HuH-7 (cell line): ENCODE measurements at regions not wholly inside any gene's neighbourhood (a gene's known extent, or its start where the extent isn't known, plus 50 kb on each side); places are given as distances from the start of the nearest gene placed in this dataset.

ENCODE experiments used
- DNase-seq: peaks from one replicate; pipeline ENCODE4 v3.0.0; 2011; ENCODE audit warnings: low spot score

DNA sequence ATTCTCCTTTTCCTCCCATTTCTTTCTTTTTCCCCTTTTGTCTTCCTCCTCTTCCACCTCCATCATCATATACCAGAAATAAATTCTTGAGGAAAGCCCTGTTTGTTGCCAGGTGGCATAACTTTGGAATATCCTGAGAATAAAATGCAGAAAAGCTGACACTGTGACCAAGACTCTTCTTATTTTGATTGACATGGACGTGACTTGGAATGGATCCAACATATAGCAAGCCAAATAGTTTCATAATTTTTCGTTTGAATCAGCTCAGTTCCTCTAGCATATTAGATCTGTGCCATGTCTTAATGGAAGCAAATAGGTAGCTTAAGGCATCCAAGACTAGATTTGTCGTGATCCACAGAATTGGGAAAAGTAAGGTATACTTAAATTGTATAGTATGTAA is 354.7 kb upstream of the FIGN start:
- no peak for DNase-seq

DNA sequence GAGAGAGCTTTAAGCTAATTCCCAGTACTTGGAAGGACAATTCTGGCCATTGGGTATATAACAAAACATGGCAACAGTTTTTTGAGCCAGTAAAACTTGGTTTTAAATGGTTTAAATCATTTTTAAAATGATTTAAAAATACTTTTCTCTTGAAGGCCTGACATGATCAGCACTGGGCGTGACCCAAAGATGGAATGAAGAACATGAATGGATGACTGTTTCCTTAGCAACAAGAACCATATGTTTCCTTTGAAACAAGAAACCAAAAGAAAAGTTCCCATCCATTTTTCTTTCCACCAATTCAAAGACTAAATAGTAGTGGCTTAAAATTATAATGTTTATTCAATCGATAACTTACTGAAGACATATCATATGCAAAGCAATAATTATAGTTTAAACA is 348.3 kb upstream of the FIGN start:
- no peak for DNase-seq

DNA sequence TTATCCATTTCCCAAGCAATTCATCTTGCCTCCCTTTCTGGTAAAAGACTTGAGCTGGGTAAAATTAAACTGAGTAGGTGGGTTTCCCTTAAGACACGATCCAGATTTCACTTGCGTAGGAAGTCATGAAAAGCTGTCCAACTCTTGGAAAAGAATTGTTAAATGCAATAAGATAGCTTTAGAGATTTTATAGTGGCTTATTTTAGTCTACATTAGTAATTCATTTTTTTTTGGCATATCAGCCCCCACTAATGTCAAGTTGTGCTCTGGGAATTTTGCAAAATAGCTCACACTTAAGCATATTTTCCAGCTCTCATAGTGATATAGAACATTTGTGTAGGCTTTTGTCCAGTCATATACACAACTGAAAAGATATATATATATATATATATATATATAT is 344.7 kb upstream of the FIGN start:
- no peak for DNase-seq

DNA sequence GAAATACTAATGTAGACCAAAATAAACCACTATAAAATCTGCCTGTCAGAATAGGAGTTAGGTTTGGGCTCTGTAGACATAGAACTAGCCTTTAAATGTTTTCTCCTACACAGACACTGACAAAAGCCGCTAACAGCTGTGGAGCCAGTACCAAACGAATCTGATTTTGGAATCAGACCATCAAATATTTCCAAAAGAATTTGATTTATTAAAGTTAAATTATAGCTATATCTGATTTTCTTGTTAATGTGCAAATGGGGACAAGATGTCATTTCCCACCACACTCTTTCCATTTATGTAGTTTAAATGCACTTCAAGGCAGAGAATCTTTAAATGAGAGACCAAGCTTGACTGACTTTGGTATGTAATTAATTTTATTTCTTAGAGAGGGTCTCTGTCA is 343.4 kb upstream of the FIGN start:
- no peak for DNase-seq

DNA sequence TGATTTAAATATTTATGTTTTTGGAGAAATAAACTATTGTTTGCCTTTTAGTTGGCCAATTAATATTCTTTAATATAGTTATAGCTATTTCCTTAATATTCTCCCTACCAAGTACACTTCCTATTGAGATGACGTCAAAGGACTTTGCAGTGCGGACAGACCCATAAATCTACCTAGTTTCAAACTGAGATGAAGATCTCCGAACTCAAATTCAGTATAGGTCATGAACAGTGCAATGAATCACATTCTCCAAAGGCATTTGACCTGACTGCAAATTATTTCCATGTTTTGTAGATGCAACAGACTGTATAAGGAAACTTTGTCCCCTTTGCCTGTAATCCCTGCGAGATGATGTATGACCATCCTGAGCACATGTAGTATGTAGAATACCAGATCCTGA is 342.6 kb upstream of the FIGN start:
- DNase-seq, result no peak

DNA sequence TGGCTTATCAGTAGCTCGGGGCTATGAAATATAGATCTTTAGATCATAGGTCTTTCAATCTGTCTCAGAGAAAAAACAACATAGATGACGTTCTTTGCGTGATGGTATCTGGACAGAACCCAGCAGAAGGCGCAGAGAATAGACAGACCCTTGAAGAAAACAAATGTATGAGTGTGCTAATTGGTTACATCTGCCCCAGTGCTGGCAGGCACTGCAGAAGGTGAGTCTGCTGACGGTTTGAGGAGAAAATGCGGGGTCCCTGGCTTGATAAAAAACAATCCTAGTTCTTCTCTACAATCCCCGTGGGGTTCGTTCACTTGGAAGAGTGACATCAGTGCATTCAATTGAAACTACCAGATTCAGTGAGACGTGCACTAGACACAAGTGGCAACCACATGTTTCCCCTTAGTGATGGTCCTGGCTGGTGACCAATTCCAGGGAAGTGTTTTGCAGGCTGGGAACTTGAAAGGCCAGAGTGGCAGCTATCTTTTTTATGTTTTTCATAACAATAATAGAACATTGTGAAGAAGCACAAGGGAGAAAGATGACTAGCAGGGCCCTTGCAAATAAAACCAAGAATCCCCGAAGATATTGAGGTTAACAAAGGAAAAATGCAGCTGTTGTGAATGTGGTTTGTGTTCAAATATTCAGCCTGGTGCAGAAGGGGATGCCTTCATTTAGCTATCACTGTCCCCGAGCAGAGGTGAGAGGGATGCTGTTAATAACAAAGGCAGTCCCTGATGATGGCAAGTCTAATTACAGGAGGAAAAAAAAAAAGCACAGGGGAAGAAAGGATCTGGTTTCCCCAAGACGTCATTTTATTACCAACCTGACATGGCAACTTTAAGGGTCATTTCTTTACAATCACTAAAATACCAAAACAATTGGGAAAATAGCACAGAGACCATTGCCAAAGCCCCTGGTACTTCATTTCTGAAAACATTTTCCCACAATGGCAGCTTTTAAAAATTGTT is 337.6 kb upstream of the FIGN start:
- no peak for DNase-seq

DNA sequence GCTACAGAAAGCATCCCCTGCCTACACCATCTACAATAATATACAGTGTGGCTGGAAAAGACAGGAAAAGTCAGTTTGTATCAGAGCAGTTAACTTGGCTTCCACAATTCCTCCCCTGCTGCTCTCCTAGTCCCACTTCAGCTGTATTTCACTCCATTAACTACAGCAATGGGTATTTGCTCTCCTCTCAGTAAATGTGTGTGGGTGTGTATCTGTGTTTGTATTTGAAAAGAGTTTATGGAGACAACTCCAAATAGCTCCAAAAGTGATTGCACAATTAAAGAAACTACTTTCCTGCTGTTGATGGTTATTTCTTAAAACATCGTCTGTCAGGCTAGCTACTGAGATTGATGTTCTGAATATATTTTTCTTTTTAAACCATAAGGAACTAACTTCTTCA is 333.7 kb upstream of the FIGN start:
- DNase-seq, result no peak

DNA sequence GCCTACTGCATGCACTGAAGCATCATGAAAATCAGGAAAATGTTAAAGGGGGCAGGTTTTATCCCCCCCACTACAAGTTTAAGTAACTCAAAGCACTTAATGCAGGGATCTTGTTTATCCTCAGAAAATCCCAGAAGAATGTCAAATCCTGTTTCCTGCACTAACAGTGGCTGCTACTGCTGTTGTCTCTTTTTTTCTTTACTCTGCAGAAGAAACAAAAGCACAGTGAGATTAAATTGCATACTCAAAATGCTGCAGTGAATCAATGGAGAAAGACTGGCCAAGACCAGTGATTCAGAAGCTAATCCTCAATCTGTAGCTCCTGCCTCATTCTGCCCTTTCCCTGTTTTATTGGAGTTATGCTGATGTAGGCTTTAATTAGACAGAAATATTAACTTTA is 332.3 kb upstream of the FIGN start:
- no peak for DNase-seq

DNA sequence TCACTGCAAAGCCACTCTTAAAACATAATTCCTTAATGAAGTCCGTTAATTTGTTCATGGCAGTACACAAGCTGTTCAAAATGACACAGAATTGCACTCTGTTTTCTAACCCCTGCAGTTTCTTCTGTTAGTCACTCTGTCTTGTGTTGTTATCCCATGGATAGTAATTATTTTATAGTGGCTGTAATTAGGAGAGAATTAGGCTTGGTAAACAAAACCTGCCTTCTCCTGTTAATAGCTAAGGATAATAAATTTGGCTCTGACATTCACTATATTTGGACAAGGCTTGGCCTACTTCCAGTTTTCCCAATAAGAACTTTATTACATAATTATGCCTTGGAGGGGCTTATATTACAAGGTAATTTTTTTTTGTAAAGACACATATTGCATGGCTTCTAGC is 330.3 kb upstream of the FIGN start:
- DNase-seq, result no peak

DNA sequence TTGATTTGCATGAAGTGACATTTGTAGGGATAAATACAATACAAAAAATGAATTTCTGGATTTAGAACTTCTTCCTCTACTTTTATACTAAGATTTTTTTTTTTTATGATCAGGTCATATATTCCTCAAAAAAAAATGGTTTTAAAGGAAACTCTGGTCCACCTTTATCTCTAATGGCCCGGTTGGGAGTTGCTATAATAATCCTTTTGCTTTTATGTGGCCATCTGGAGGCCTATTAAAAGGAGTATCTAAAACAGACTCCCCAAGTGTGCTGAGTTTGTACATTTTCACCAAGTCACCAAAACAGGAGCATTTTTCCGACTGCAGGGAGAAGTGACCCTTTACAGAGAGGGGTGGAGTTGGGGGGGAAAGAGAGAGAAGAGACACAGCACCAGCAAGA is 329.2 kb upstream of the FIGN start:
- DNase-seq, result no peak

DNA sequence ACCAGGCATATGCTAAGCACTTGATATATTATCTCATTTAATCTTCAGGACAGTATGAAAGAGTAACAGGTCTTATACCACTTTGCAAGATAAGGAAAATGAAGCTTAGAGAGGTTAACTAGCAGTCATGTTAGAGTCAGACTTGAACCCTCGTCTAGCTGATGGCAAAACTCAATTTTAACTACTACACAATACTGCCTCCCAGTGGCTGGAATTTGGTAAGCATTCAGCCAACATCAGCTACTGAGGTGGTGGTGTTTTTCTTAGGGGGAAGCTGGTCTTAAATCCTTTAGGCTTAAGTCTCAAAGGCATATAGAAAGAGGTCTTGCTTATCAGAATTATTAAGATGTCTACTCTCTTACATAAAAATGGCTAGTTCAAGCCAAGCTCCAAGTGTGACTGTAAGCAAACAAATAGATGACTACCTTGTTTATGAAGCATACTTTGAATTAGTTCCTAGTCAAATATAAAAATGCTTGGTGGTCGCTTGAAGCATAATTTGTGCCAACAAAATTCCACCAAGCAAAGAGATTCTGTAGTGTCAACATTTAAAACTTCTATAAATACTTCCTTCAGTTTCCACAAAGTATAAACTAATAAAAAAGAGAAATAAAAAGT is 325.4 kb upstream of the FIGN start:
- peak; percentile 32 for DNase-seq

DNA sequence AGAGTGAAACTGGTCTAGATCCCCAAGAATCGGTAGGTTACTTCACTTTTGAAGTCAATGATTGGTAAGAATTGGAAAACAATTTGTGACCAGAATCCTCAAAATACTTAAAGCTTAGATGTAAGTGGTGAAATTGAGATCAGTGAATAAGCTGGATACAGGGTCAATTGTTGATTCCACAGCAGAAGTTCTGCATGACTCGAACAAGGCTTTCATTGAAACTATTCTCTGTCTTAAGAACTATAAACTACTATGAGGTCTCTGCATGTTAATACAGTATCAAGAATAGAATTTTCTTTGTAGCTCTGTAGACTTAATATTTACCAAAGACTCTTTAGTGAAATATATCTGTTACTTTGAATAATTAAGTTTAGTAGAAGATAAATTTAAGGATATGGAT is 324.2 kb upstream of the FIGN start:
- DNase-seq, result no peak

DNA sequence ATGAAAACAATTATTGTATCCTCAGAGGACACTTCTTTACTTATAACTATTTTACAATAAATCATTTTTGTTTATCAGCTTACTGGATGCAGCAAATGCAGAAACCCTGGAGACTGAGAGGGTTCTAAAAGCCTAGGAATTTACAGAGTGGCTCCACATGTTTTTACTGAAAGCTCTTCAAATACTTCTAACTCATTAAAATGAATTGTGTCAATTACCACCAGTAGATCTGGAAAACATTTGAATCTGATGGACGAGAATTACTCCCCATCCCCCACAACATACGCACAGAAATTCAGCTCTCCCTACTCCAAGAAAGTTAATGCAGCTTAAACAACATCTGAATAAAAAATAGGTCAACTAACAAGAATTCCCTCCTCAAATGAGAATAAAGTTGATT is 319.8 kb upstream of the FIGN start:
- no peak for DNase-seq

DNA sequence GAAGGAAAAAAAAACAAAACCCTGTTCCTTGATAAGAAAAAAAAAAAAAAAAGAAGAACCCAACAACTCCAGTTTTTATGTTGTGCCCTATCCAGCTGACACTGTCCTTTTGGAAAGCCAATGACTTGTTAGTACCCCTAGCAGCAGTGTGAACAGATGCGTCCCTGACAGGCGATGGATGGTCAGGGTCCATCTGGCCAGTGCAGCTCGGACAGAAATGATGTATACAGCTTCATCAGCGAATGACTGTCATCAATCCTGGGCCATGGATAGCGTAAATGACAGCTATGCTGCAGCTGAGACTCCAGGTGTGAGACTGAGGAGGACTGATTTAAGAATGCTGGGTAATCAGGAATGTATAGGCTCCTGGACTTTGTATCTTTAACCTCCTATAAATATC is 318.8 kb upstream of the FIGN start:
- no peak for DNase-seq

DNA sequence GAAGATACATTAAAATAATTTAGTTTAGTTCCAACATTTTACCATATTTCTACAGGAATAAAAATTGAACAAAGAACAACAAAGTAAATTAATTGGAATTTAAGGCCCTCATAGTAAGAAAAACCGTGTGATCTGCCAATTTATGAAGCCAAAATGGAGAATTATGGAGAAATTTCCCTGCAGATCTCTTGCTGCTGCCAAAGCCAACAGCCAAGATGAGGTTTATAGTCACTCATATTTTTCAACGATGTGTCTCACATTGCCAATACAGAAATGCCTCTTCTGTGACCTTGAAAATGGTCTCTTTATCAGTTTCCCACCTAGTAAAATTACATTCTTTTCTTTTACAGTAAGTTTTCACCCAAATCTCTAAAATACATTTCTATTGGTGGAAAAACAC is 317.2 kb upstream of the FIGN start:
- no peak for DNase-seq

DNA sequence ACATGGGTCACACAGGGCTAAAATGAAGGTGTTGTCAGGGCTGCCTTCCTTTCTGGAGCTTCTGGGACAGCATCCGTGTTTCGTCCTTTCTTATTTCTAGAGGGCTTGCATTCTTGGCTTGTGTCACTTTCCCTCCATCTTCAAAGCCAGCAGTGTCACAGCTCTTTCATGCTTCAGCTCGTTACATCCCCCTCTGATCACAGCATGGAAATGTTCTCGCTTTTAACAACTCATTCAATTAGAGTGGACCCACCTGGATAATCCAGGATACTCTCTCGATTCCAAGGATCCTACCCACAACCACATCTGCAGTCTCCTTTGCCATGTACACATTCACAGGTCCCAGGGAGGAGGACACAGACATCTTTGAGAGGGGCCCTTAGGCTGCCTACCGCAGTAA is 316.2 kb upstream of the FIGN start:
- no peak for DNase-seq

DNA sequence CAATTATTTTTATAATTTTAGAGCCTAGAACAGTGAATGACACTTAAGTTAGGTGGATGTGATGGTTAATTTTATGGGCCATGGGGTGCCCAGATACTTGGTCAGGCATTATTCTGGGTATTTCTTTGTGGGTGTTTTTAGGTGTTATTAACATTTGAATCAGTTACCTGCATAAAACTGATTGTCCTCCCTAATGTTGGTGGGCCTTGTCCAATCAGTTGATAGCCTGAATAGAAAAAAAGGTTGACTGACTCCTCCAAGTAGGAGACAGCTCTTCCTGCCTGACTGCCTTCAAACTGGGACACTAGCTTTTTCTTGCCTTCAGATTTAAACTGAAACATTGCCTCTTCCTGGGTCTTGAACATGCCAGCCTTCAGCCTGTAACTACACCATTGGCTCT is 312.9 kb upstream of the FIGN start:
- DNase-seq, result no peak

DNA sequence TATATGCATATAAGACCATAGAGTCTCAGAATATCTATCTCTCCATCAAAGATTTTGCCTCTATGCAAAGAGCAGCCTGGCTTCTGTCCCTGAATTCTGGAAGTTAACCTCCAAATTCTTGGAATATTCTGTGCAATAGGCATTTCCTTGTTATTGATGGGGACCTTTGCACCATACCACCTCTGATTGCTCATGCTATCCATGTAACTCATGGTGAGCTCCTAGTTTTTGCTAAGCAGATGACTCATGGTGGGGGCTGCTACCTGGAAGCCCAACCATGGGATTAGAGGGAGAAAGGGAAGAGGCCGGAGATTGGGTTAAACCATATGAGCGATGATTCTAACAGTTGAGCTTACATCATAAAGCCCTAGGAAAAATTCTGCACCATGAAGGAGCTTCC is 310.2 kb upstream of the FIGN start:
- no peak for DNase-seq

DNA sequence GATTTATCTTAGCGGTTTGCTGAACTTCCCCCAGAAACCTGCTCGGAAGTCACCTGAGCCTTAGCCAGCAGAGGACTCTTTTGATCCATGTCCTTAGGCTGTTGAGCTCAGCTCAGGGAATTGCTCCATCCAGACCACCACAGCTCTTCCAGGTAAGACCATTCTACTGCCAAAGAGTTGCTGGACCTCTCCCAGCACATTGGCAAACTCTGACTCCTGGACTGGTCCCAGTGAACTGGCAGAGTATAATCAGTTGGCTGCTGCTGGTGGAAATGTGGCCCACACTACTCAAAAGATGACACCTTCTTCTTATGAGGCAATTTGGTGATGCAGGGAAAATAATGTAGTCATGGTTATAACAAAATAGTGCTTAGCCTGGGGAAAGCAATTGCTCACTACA is 308.8 kb upstream of the FIGN start:
- DNase-seq, result no peak

DNA sequence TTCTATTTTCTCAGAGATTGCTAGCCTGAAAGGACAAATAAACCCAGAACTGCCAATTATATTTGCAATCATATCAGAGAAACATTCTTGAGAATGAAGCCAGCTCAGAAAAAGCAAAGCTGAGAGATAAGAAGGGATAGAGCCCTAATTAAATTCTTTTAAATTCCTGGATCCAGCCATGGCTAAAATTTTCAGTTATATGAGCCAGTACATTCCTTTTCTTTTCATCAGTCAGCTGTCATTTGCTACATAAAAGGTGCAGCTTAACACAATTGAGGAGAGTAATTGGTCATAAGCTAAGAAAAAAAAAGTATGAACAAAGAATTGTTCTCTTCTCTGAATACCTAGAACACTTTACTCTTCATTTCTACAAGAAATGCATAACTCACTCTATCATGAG is 303.5 kb upstream of the FIGN start:
- DNase-seq, result no peak

DNA sequence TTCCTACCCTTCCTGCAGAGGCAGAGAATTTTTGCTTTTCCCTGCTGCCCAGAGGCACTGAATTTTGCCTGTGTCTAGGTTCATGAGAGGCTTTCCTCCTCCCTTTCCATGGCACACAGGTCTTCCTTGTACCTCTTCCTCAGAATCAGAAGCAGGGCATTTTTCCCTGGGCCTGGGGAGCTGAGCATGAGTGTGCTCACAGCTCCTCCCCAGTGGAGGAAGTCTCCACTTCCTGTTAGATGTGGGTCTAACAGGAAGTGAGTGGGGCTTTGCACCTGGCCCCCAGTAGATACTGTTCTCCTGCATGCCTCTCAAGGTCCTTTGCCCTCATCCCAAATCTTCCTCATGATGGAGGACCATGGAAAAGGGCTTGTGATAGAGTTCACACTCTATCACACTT is 297.2 kb upstream of the FIGN start:
- no peak for DNase-seq

DNA sequence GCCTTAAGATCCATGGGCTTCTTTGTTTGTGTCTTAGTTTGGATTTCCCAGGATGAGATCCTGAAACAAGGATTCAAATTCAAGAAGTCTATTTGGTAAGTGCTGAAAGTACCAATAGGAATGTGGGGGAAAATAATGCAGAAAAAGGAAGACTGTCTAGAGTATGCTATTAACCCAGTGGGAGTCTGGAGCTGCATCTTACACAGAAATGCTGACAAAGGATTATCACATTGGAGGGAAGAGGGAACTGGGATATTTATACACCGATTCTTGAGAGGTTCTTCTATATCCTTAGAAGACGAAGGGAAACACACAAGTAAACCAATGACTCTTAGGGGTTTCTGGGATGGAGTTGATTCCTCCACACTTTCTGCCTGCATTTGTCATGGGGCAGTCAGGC is 294.8 kb upstream of the FIGN start:
- DNase-seq, result no peak

DNA sequence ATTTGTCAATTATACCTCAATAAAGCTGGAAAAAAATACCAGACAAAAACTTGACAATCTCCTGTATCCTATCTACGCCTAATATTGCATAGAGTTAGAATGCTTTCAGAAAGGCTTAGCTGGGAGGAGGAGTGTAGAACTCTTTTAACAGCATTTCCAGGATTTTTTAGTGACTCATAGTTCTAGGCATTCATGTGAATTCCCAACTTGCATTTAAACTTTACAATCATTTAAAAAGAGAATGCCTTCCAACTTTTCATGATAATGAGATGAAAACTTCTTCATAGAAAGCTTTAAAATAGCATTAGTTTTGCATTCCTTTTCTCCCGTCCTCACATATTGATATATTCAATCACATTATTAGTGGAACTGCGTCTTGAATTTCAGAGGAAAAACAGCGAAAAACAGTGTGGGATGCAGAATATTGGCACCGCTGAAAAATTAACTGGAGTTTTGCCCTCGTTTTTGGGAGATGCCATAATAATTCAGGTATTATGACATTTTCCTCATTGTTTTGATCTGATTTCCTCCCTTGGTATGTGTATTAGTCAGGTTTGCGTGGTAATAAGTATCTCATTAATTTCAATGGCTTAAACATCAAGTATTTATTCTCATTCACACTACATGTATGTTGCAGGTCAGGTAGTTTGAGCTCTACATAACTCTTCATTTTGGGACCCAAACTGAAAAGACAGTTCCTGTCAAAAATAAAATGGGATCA is 293.2 kb upstream of the FIGN start:
- DNase-seq, result no peak
